Liver (tissue), 3 donors: ENCODE measurements at regions not wholly inside any gene's neighbourhood (a gene's known extent, or its start where the extent isn't known, plus 50 kb on each side); places are given as distances from the start of the nearest gene placed in this dataset.

Experiments used
- FOXA1 ChIP-seq: IDR thresholded peaks from 2 replicates; pipeline ENCODE4 v1.6.1; 2016; ENCODE audit warnings: antibody characterized with exemption
- JUND ChIP-seq, 2 donors: IDR thresholded peaks; 2 replicates each; pipeline ENCODE4 v1.6.1; 2016; ENCODE audit warnings: antibody characterized with exemption in 2 of 2
- SP1 ChIP-seq: IDR thresholded peaks from 2 replicates; pipeline ENCODE4 v1.6.1; 2018; ENCODE audit warnings: antibody characterized with exemption, mild to moderate bottlenecking
- TAF1 ChIP-seq: conservative IDR thresholded peaks from 2 replicates; pipeline ENCODE4 v1.6.1; 2016; ENCODE audit warnings: antibody characterized with exemption, mild to moderate bottlenecking
- YY1 ChIP-seq: IDR thresholded peaks from 2 replicates; pipeline ENCODE4 v1.6.1; 2016; ENCODE audit warnings: antibody characterized with exemption, mild to moderate bottlenecking
- TF ChIP-seq, protein P1 (sequence below): fragments of 150-350 bp; IDR thresholded peaks from 2 replicates; pipeline ENCODE4 v1.5.1; 2017; ENCODE audit warnings: improper control_type of control experiment, low read depth, low read length; ENCODE audit not compliant: missing input control
- TF ChIP-seq, protein P2 (sequence below): IDR thresholded peaks from 2 replicates; pipeline ENCODE4 v1.6.1; 2016; ENCODE audit warnings: antibody characterized with exemption
- TF ChIP-seq, protein P3 (sequence below): IDR thresholded peaks from 2 replicates; pipeline ENCODE4 v1.6.1; 2016; ENCODE audit warnings: antibody characterized with exemption, mild to moderate bottlenecking
- donor health status: healthy.
- donor health status: healthy.

DNA sequence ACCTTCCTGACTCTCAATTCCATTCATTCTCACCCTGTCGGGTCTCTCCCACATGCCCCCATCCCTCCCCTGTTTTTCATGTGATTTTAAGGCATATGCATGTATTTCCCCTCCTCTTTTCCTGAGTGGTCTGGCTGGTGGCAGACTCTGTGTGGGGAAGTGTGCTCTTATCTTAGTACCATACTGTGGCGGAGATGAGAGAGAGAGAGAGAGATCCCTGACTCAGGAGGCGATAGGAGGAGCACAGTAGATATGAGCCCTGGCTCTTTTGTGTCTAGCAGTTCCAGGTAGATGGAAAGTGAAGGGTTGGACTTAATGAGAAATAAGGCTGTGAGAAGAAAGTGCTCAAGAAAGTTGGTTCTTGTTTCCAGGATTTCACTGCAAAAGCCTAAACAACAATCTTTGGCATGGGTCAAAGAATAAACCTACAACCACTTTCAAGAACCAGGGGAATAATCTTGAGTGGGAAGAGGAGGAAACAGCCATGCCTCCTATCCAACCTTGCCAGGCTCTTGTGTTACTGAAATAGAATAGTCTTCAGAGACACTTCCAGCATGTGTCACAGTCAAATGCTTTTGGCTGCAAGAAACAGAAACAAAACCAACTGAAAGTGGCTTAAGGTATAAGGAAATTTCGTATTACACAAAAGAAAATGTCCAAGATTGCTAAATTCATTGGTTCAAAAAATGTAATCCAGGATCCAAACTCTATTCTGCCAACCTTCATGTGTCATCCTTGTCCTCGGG is 123.8 kb upstream of the MYLIP start:
- TF ChIP-seq, protein P1, sequence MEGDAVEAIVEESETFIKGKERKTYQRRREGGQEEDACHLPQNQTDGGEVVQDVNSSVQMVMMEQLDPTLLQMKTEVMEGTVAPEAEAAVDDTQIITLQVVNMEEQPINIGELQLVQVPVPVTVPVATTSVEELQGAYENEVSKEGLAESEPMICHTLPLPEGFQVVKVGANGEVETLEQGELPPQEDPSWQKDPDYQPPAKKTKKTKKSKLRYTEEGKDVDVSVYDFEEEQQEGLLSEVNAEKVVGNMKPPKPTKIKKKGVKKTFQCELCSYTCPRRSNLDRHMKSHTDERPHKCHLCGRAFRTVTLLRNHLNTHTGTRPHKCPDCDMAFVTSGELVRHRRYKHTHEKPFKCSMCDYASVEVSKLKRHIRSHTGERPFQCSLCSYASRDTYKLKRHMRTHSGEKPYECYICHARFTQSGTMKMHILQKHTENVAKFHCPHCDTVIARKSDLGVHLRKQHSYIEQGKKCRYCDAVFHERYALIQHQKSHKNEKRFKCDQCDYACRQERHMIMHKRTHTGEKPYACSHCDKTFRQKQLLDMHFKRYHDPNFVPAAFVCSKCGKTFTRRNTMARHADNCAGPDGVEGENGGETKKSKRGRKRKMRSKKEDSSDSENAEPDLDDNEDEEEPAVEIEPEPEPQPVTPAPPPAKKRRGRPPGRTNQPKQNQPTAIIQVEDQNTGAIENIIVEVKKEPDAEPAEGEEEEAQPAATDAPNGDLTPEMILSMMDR, result no peak
- TF ChIP-seq, protein P2, sequence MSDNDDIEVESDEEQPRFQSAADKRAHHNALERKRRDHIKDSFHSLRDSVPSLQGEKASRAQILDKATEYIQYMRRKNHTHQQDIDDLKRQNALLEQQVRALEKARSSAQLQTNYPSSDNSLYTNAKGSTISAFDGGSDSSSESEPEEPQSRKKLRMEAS, result no peak
- TF ChIP-seq YY1 (no peak), FOXA1 (no peak), SP1 (no peak), JUND (IDR thresholded peaks at IDR 0.05) (no peak), TAF1 (no peak)
- TF ChIP-seq, protein P3, sequence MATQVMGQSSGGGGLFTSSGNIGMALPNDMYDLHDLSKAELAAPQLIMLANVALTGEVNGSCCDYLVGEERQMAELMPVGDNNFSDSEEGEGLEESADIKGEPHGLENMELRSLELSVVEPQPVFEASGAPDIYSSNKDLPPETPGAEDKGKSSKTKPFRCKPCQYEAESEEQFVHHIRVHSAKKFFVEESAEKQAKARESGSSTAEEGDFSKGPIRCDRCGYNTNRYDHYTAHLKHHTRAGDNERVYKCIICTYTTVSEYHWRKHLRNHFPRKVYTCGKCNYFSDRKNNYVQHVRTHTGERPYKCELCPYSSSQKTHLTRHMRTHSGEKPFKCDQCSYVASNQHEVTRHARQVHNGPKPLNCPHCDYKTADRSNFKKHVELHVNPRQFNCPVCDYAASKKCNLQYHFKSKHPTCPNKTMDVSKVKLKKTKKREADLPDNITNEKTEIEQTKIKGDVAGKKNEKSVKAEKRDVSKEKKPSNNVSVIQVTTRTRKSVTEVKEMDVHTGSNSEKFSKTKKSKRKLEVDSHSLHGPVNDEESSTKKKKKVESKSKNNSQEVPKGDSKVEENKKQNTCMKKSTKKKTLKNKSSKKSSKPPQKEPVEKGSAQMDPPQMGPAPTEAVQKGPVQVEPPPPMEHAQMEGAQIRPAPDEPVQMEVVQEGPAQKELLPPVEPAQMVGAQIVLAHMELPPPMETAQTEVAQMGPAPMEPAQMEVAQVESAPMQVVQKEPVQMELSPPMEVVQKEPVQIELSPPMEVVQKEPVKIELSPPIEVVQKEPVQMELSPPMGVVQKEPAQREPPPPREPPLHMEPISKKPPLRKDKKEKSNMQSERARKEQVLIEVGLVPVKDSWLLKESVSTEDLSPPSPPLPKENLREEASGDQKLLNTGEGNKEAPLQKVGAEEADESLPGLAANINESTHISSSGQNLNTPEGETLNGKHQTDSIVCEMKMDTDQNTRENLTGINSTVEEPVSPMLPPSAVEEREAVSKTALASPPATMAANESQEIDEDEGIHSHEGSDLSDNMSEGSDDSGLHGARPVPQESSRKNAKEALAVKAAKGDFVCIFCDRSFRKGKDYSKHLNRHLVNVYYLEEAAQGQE, result no peak
